OCI-LY1 (cell line): ENCODE measurements at regions not wholly inside any gene's neighbourhood (a gene's known extent, or its start where the extent isn't known, plus 50 kb on each side); places are given as distances from the start of the nearest gene placed in this dataset.

ENCODE experiments used
- CTCF ChIP-seq: fragments of 200-600 bp; sonication (generic), shearing (Covaris generic); IDR thresholded peaks from 2 replicates; pipeline ENCODE4 v1.5.1; 2017; ENCODE audit warnings: mild to moderate bottlenecking, antibody characterized with exemption, low read length, moderate library complexity, mixed read lengths
- EZH2 ChIP-seq: fragments of 200-600 bp; sonication (generic), shearing (Covaris generic); IDR thresholded peaks from 2 replicates; pipeline ENCODE4 v1.8.0; 2017; ENCODE audit warnings: borderline replicate concordance, mixed run types, mild to moderate bottlenecking, antibody characterized with exemption, low read length, moderate library complexity, mixed read lengths

DNA sequence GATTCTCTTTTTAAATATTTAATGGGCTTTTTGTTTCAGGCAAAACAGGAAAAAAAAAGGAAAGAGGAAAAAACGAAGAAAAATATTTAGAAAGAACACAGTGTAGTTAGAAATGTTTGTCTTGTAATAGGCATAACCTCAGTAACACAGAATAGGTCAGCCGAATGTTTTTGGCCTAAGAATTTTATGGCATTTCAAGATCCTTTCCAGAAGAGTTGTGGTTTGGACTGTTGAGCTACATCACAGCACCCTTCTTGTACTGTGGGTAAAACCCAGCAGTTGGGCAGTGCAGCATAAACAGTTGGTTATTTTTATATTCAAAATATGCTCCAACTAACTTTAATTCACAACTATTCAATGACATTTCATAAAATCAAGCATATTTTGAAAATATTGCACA, 474.4 kb upstream of the AGTR1 start:
- TF ChIP-seq CTCF (no peak), EZH2 (no peak)
